Glutamatergic neuron (in vitro differentiated cells): ENCODE measurements at regions not wholly inside any gene's neighbourhood (a gene's known extent, or its start where the extent isn't known, plus 50 kb on each side); places are given as distances from the start of the nearest gene placed in this dataset.

Experiments used
- DNase-seq: peaks from one replicate; pipeline ENCODE4 v3.0.0; 2022
- H3K27ac Mint-ChIP-seq: one replicate; pipeline ENCODE4 v1.8.0; 2020; ENCODE audit warnings: mild to moderate bottlenecking, mixed read lengths, inconsistent platforms; ENCODE audit not compliant: unreplicated experiment
- H3K27me3 Mint-ChIP-seq: one replicate; pipeline ENCODE4 v1.8.0; 2020; ENCODE audit warnings: mild to moderate bottlenecking, moderate library complexity, mixed read lengths, inconsistent platforms; ENCODE audit not compliant: unreplicated experiment
- H3K36me3 Mint-ChIP-seq: one replicate; pipeline ENCODE4 v1.8.0; 2020; ENCODE audit warnings: mild to moderate bottlenecking, mixed read lengths, inconsistent platforms; ENCODE audit not compliant: unreplicated experiment
- H3K4me1 Mint-ChIP-seq: one replicate; pipeline ENCODE4 v1.8.0; 2020; ENCODE audit warnings: mild to moderate bottlenecking, low read depth, mixed read lengths, inconsistent platforms; ENCODE audit not compliant: unreplicated experiment
- H3K4me3 Mint-ChIP-seq: one replicate; pipeline ENCODE4 v1.8.0; 2020; ENCODE audit warnings: mild to moderate bottlenecking, mixed read lengths, inconsistent platforms; ENCODE audit not compliant: unreplicated experiment
- H3K9me3 Mint-ChIP-seq: one replicate; pipeline ENCODE4 v1.8.0; 2020; ENCODE audit warnings: mild to moderate bottlenecking, moderate library complexity, mixed read lengths, inconsistent platforms; ENCODE audit not compliant: unreplicated experiment
- TF ChIP-seq, protein P1 (sequence below): fragments of 200-600 bp; sonication (generic); IDR thresholded peaks from one replicate; pipeline ENCODE4 v1.5.0; 2021; ENCODE audit not compliant: partially characterized antibody, unreplicated experiment

DNA sequence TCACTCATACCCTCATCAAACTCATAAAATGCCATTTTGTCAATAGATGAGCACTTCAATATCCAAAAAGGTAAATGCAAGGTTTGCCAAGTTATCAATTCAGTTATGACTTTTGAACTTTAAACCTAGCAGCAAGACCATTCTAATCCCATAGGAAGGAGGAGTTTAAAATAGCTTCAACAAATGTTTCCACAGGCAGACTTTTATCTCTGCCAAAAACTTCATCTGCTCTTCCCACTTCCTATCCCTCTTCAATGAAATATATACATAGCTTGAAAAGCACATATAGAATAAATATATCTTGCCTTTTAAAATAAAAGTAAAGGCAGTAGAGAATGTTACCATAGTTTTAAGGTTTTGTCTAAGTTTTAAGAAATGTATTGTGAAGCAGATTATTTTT lies 1749.1 kb upstream of the SEL1L start:
- H3K4me3 Mint-ChIP-seq: no peak overlapping the region
- no peaks in the 10 kb centered on the region for H3K27me3 Mint-ChIP-seq
- no peaks in the 10 kb centered on the region for H3K4me1 Mint-ChIP-seq
- H3K27ac Mint-ChIP-seq: no peak overlapping the region
- H3K9me3 Mint-ChIP-seq: peaks cover 2% of the 10 kb centered on the region
- TF ChIP-seq, protein P1, sequence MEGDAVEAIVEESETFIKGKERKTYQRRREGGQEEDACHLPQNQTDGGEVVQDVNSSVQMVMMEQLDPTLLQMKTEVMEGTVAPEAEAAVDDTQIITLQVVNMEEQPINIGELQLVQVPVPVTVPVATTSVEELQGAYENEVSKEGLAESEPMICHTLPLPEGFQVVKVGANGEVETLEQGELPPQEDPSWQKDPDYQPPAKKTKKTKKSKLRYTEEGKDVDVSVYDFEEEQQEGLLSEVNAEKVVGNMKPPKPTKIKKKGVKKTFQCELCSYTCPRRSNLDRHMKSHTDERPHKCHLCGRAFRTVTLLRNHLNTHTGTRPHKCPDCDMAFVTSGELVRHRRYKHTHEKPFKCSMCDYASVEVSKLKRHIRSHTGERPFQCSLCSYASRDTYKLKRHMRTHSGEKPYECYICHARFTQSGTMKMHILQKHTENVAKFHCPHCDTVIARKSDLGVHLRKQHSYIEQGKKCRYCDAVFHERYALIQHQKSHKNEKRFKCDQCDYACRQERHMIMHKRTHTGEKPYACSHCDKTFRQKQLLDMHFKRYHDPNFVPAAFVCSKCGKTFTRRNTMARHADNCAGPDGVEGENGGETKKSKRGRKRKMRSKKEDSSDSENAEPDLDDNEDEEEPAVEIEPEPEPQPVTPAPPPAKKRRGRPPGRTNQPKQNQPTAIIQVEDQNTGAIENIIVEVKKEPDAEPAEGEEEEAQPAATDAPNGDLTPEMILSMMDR: no peak
- peaks cover 4% of the 10 kb centered on the region for H3K36me3 Mint-ChIP-seq
- no peak for DNase-seq

DNA sequence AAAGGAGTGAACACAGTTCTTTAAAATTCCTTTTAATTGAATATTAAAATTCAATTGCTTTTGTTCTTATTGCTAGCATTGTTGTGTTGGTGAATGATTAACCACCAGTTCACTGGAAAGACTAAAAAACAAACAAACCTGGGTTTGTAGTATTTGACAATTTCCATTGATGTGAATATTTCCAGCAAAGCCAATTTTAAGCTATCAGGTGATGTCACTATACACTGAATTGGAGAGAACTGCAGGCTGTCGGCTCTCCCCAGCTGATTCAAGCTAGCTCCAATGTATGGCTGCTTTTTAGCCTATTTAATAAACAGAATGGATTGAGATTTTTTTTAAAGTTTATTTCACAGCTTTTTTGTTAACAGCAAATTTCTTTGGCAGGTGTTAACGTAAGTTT lies 1753.6 kb upstream of the SEL1L start:
- H3K9me3 Mint-ChIP-seq: no peaks in the 10 kb centered on the region
- H3K27ac Mint-ChIP-seq: no peak overlapping the region
- H3K27me3 Mint-ChIP-seq: no peaks in the 10 kb centered on the region
- H3K4me1 Mint-ChIP-seq: no peaks in the 10 kb centered on the region
- DNase-seq: no peak
- H3K36me3 Mint-ChIP-seq: no peaks in the 10 kb centered on the region
- TF ChIP-seq, protein P1: no peak
- no peak overlapping the region for H3K4me3 Mint-ChIP-seq

DNA sequence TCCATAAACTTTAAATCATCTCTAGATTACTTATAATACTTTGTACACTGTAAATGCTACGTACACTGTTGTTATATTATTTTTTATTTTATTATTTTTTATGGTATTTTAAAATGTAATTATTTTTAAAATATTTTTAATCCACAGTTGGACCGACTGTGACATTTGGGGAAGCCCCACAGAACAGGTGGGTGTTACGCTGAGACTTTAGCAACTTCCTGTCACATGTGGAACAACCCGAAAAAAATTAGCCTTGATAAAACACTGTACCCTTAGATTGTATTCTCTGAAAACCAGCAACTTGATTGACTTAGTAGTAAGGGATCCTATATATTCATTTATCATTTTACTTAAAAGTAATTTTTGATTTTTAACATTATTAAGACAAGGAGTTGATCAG lies 1755.7 kb upstream of the SEL1L start:
- Mint-ChIP-seq H3K27ac (no peak overlapping the region), H3K9me3 (no peaks in the 10 kb centered on the region), H3K4me3 (no peak overlapping the region), H3K27me3 (no peaks in the 10 kb centered on the region), H3K36me3 (no peaks in the 10 kb centered on the region), H3K4me1 (no peaks in the 10 kb centered on the region)
- no peak for DNase-seq
- TF ChIP-seq, protein P1: no peak

DNA sequence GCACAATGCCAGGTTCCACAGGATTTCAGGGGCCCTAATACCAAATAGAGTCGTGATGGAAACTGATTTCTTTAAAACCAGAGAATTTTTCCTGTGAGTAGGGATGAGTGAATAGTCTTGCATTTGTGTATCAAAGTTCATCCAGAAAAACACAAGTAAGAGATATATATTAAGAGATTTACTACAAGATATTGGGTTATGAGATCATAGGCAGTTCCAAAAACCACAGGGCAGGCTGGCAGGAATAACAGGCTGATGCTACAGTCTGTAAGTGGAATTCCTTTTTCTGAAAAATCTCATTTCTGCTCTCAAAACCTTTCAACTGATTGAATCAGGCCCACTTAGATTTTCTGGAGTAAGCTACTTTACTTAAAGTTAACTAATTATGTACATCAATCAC lies 1756.2 kb upstream of the SEL1L start:
- Mint-ChIP-seq H3K4me3 (no peak overlapping the region), H3K9me3 (no peaks in the 10 kb centered on the region), H3K4me1 (peaks cover 2% of the 10 kb centered on the region), H3K27ac (no peak overlapping the region), H3K36me3 (no peaks in the 10 kb centered on the region), H3K27me3 (no peaks in the 10 kb centered on the region)
- DNase-seq: no peak
- TF ChIP-seq, protein P1: no peak

DNA sequence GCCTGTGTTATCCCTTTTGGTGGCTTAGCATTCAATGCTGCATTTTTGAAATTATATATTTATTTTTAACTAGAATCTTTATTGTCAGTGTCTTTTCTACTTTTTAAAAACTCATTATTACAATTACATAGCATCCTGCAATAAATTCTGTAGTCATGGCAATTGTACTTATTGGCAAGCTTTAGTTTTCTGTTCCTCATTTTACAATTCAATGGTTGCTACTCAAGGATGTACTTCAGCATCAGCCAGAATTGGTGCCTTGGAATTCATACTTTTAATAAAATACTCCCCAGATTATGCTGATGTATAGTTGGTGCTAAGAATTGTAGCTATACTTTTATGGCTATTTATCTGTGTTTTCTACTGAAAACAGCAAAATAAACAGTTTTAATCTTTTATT lies 1756.8 kb upstream of the SEL1L start:
- TF ChIP-seq, protein P1: no peak
- no peaks in the 10 kb centered on the region for H3K9me3 Mint-ChIP-seq
- H3K4me1 Mint-ChIP-seq: peaks cover 7% of the 10 kb centered on the region
- no peak for DNase-seq
- H3K27me3 Mint-ChIP-seq: no peaks in the 10 kb centered on the region
- H3K4me3 Mint-ChIP-seq: no peak overlapping the region
- no peaks in the 10 kb centered on the region for H3K36me3 Mint-ChIP-seq
- H3K27ac Mint-ChIP-seq: no peak overlapping the region
